ENCODE measurements at regions not wholly inside any gene's neighbourhood (a gene's known extent, or its start where the extent isn't known, plus 50 kb on each side); places are given as distances from the start of the nearest gene placed in this dataset.
A peak's percentile ranks its signal among the peaks of the same experiment; 100 is the strongest.

DNA sequence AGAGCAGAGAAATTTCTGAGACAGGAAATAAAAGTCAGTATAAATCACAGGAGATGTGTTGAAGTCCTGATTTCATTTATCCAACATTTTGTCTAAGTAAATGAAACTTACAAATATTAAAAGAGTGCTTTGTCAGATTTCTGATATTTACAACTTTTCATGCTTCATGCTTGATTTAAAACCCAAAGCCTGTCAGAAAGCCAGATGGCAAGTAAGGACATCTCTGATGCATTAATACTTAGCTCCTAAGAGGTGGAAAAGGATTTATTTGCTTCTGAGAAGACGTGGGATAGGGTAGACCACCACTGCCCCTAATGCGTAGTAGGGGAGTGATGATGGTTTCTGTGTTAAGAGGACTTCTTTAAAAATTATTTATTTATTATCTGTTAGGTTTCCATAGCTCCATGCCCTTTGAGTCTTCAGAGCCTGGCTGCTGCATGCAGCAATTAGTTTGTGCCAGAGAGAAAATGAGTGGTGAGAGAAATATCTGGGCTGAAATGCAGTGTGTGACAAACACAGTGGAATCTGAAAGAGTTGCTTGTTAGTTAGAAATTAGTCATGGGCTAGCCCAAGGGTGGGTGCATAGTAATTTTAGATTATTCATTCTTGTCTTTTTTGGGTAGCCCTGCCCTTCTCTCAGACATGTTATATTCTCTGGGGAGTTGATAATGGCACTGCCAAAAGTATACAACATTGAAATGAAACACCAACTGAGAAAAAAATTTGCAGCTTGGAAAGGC, 333.8 kb downstream of the C4orf33 start:
- DNase-seq: no peak

DNA sequence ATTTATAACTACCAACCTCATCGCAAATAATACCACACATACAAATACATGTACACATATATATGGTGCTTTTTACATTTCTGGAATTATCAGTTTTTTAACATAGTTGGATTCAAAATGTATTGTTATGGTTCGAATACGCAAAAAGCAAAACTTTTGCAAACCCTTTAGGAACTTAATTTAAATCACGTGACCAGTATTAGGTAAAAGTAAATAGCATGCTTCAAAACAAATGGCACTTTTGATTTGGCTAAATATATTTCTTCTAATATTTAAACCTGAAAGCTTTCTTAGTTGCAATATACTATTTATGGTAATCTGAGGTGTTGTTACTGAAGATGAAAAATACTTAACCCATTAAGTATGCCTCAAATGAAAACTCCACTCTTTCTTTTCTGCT, 341.4 kb downstream of the C4orf33 start:
- DNase-seq: no peak

- DNase-seq: no peak
These were observed 342.6 kb downstream of the C4orf33 start for GRCh38 chr4:129438456-129438981.

DNA sequence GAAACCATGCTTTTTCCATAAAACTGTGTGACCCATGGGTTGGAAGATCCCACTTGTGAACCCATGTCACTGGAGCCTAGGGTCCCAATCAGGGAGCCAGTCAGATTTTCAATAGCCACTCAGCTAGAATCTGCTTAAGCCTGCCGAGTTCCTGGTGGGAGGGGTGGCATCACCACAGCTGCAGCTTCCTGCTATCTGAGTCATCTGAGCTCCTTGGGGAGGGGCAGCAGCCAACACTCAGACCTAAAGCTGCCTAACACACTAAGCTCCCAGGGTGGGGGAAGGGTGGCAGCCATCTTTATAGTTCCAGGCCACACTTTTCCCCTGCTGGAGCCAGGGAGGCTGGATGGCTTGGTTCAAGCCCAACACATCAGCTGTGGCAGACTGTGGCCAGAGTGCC, 350.1 kb downstream of the C4orf33 start:
- DNase-seq: no peak

GRCh38 chr4:129453524-129454200, 357.7 kb downstream of the C4orf33 start:
- DNase-seq: no peak

DNA sequence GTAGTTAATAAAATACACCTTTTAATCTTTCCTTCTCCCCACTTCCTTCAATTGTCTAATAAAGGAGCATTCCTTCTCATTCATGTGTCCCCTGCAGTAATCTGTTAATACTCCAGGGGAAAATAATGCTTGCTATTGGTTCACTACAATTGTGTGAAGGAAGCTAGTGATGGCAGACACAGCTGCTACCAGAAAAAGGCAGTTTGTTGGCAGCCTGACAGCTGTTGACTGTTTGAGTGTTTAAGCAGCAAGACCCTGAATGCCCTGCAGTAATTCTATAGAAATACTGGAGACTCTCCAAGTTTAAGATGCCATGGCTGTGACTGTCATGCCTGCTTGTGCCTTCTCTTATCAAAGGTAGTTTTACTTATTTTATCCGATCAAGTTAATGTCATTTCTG, 359.5 kb downstream of the C4orf33 start:
- DNase-seq: no peak

DNA sequence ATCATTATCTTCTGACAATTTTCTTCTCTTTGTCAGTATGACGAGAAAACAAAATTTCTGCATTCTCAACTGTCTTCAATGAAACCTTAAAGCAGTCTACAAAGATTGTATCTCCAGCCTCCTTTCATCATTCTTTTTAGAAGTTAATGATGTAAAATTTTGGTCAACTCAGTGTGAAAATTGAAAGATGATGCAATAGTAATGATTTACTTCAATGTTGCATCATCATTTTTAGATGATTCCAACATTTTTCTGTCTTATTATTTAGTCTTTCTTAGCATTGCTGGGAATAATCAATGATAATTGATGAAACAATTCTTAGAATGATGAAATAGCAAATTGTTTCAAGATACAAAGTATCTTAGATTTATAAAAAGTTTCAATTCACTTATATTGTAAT, 372.7 kb downstream of the C4orf33 start:
- no peak for DNase-seq

GRCh38 chr4:129474698-129475097, 378.7 kb downstream of the C4orf33 start:
- no peak for DNase-seq

DNA sequence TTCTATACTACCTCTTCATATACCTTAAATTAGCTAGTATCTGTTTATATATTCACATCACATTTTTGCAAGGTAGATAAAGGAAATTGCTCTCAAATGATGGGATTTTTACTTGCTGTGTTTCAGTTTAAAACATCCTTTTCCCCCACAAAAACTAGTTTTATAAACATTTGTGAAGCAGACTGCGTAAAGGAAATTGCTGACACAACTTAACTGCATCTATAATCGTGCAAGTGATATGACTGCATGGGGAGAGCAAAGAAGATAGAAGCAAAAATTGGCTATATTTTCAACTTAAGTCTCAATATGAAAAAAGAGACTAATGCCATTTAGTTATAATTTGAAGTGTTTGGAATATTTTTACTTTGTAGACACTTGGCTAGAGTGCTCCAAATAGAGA, 385.2 kb downstream of the C4orf33 start:
- DNase-seq: no peak

DNA sequence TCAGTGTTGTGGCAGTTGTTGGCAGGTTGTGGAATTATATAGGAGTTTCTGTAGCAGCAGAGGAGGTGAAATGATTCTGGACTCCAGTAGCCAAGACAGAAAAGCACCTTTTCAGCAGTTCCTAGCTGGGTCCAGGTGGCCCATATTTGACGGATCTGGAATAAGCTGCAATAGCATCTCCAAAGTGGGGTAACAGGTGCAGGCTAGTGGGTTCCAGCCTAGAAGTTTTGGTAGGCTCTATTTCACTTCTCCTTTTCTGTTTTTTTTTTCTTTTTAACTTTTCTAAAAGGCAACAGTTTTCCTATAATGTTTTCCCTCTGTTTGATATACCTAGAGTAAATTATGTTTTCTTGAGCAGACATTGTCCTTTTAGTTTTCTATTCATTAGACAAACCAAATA, 392.5 kb downstream of the C4orf33 start:
- peak; percentile 57 for DNase-seq

DNA sequence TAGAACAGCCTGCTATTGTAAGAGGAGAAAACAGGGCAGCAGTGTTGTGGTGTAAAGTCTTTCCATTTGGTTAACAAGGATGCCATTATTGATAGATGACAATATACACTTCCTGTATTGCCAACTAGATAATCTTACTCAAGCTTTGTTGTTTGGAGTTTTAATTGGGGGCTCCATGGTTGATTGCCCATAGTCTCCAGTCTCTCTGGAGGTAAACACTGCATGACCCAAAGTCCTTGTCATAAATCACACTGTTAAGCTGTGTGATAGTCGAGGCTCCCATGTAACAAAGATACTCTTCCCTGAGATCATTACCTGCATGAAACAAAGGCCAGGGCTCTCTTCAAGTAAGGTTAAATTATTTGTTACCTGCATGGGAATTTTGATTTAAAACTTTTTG, 394.6 kb downstream of the C4orf33 start:
- DNase-seq: no peak

GRCh38 chr4:129498626-129499025, 402.7 kb downstream of the C4orf33 start:
- no peak for DNase-seq

- no peak for DNase-seq
These were observed 418.9 kb downstream of the C4orf33 start for GRCh38 chr4:129514852-129515251.

DNA sequence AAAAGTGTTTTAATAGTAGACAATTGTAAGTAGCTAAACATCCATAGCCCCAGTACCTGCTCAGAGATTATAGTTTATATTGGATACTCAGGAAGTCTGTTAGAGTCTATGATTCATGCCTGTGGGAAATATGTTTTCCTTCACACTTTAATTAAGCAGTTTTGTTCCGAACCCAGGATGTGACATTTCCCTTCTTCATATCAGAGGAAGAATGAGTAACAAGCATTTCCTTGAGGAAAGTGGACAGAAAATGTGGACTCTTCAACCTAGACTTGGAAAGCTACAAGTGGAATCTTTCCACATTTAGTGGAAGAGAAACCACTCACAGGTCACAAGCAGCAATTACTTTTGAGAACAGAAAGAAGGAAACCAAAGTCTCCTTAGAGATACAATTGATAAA, 419.4 kb downstream of the C4orf33 start:
- no peak for DNase-seq

DNA sequence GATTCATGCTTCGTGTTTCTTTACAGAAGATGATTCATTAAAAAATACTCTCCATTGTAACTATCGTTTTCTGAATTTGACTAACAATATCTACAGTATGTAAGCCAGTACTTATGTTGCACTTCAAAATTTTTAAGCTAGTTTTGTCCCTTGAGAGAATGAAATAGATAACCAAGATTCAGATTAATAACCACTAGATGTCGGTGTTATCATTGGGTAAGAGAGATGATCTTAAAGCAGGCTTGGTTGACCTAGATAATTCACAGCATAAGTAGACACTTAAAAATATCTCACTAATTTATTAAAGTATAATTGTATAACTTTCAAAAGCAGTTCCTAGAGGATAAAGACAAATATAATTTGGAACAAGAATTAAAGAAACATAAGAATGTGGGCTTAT, 430.9 kb downstream of the C4orf33 start:
- DNase-seq: no peak

DNA sequence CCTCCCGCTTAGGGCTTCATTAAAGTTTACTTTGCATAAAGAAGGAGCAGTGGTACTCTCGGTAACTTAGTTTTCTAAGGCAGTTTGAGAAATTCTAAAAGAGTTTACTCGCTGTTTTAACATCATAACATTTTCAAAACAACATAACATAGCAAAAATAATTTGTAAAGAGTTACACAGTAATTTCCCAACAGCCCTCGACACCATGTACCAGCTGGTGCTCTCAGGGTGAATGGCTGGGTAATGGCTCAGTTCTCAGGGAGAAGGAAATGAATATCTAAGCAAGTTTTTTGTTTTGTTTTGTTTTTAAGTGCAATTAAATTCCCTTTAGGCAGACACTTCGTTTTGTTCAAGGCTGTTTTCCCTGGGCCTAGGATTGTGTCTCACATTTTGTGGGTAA, 435.3 kb downstream of the C4orf33 start:
- no peak for DNase-seq

- DNase-seq: peak; percentile 19
These were observed 436.6 kb downstream of the C4orf33 start for GRCh38 chr4:129532573-129532972.

GRCh38 chr4:129543299-129543698, 447.3 kb downstream of the C4orf33 start:
- DNase-seq: no peak

GRCh38 chr4:129545599-129546278, 449.8 kb downstream of the C4orf33 start:
- DNase-seq: peak; percentile 39

DNA sequence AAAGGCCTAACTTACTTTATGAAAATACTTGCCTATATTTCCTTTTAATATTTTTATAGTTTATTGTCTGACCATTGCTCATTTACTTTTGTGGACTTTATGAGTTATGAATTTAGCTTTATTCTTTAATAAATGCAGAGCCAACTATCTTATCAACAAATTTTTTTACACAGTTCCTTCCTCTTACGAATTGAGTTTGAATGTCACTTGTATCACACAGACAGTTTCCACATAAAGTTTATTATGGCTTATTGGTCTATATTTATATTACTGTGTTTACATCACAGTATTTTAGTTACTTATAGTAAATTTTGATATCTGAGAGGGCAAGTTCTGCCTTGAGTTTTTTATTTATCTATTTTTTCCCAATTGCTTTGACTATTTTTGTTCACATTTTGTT, 450.6 kb downstream of the C4orf33 start:
- DNase-seq: no peak

- DNase-seq: no peak
These were observed 454.4 kb downstream of the C4orf33 start for GRCh38 chr4:129550281-129550785.

GRCh38 chr4:129561280-129561679, 465.3 kb downstream of the C4orf33 start:
- no peak for DNase-seq

GRCh38 chr4:129561886-129562671, 466.1 kb downstream of the C4orf33 start:
- no peak for DNase-seq

Measured in RPMI8226 (cell line).